ENCODE measurements at regions not wholly inside any gene's neighbourhood (a gene's known extent, or its start where the extent isn't known, plus 50 kb on each side); places are given as distances from the start of the nearest gene placed in this dataset.
A peak's percentile ranks its signal among the peaks of the same experiment; 100 is the strongest.

DNA sequence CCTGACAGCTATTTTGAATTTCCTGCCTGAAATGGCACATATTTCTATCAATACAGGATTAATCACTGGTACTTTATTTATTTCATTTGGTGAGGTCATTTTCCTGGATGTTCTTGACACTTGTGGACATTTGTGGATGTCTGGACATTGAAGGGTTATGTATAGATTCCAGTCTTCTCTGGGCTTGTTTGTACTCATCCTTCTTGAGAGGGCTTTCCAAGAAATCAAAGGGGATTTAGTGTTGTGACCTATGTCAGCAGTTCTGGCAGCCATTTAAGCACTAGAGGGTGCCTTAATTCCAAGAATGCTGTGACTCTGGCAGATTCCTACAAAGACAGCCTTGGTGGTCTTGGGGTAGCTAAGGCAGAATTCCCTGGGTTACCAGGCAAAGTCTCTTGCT, 259.7 kb downstream of the CSNK1G3 start:
- Histone ChIP-seq H3K36me3 (ENCODE audit: low read depth) (no peaks in the 10 kb centered on the region), H3K4me2 (ENCODE audit: unreplicated experiment) (no peak overlapping the region), H3K9me2 (ENCODE audit: insufficient read depth) (no peaks in the 10 kb centered on the region), H3K4me1 (ENCODE audit: insufficient read depth) (peaks cover 5% of the 10 kb centered on the region; the same call in 1 of the 2 replicates), H2AFZ (no peak overlapping the region), H3K4me3 (no peak overlapping the region), H3K9me3 (ENCODE audit: low read depth) (no peaks in the 10 kb centered on the region), H3K27ac (no peak overlapping the region), H3K27me3 (replicated peaks; ENCODE audit: insufficient read depth) (no peaks in the 10 kb centered on the region), H3K79me2 (ENCODE audit: insufficient read depth) (no peaks in the 10 kb centered on the region), H3F3A (ENCODE audit: insufficient read depth) (peaks cover 6% of the 10 kb centered on the region; the same call in 1 of the 2 replicates), H4K20me1 (ENCODE audit: insufficient read depth) (no peaks in the 10 kb centered on the region), H3K9ac (no peak overlapping the region)
- TF ChIP-seq EZH2 (IDR thresholded peaks at IDR 0.05; ENCODE audit: insufficient read depth, poor library complexity, severe bottlenecking): no peak
- no peak for TF ChIP-seq EZH2phosphoT487 (IDR thresholded peaks at IDR 0.05; ENCODE audit: insufficient read depth, low read depth)
- DNase-seq: no peak
- in situ Hi-C loops (cut with MboI): no loop called here

DNA sequence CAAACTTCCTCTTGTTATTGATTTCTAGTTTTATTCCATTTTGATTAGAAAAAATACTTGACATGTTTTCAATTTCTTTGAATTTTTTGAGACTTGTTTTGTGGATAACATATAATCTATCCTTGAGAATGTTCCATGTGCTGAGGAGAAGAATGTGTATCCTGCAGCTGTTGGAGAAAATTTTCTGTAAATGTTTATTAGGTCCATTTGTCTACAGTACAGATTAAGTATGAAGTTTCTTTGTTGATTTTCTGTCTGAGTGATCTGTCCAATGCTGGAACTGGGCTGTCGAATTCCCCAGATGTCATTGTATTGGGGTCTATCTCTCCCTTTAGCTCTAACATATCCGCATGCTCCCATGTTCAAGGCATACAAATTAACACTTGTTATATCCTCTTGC, 251.2 kb downstream of the CSNK1G3 start:
- no peak overlapping the region for H3K4me3 ChIP-seq
- in situ Hi-C loops (cut with MboI): no loop called here
- H4K20me1 ChIP-seq (ENCODE audit: insufficient read depth): no peaks in the 10 kb centered on the region
- WGBS, 2 experiments (ENCODE audit: low coverage in 1 of 2, low lambda C conversion rate in 2 of 2, missing lambda C conversion rate in 2 of 2): 92 to 96% methylated on average over 2 of the region's 2 CpGs
- no peaks in the 10 kb centered on the region for H3K4me1 ChIP-seq (ENCODE audit: insufficient read depth)
- H3K27ac ChIP-seq: no peak overlapping the region
- H3K9ac ChIP-seq: no peak overlapping the region
- no peaks in the 10 kb centered on the region for H3F3A ChIP-seq (ENCODE audit: insufficient read depth)
- H3K9me3 ChIP-seq (ENCODE audit: low read depth): peaks cover 9% of the 10 kb centered on the region
- H2AFZ ChIP-seq: no peak overlapping the region
- no peaks in the 10 kb centered on the region; the same call in 1 of the 2 replicates for H3K9me2 ChIP-seq (ENCODE audit: insufficient read depth)
- no peaks in the 10 kb centered on the region for H3K36me3 ChIP-seq (ENCODE audit: low read depth)
- H3K27me3 ChIP-seq (replicated peaks; ENCODE audit: insufficient read depth): no peaks in the 10 kb centered on the region
- TF ChIP-seq EZH2phosphoT487 (IDR thresholded peaks at IDR 0.05; ENCODE audit: insufficient read depth, low read depth) (no peak), EZH2 (IDR thresholded peaks at IDR 0.05; ENCODE audit: insufficient read depth, poor library complexity, severe bottlenecking) (no peak)
- no peak overlapping the region for H3K4me2 ChIP-seq (ENCODE audit: unreplicated experiment)
- DNase-seq: no peak
- no peaks in the 10 kb centered on the region for H3K79me2 ChIP-seq (ENCODE audit: insufficient read depth)

DNA sequence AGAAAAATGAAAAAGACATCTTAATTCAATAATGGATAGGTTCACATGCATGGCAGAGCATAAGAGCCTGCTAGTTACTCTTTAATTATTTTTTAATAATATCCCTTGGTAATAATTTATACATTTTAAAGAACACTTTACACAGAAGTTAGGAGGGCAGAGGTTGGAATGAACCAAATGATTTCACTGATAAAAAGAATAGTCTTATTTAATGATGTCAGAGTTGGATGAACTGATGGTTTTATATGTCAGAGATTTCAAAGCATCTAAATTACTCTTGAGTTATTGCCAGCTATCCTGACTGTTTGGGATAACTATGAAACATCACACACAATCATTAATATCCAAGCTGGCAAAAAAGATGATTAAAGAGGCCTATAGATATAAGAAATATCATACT, 244.8 kb downstream of the CSNK1G3 start:
- 0 out of 2 replicates have a peak overlapping the region, but pooled peaks have one; percentile 54 for H3K27ac ChIP-seq
- no peaks in the 10 kb centered on the region for H3K27me3 ChIP-seq (replicated peaks; ENCODE audit: insufficient read depth)
- H3K36me3 ChIP-seq (ENCODE audit: low read depth): no peaks in the 10 kb centered on the region
- in situ Hi-C loops (cut with MboI): no loop called here
- H3K9me2 ChIP-seq (ENCODE audit: insufficient read depth): no peaks in the 10 kb centered on the region; the same call in 1 of the 2 replicates
- DNase-seq: no peak
- peaks cover 9% of the 10 kb centered on the region for H3K9me3 ChIP-seq (ENCODE audit: low read depth)
- peaks cover 41% of the 10 kb centered on the region for H3F3A ChIP-seq (ENCODE audit: insufficient read depth)
- H3K4me2 ChIP-seq (ENCODE audit: unreplicated experiment): peak overlapping the region; percentile 50
- H3K9ac ChIP-seq: no peak overlapping the region
- H3K4me3 ChIP-seq: no peak overlapping the region; the same call in 1 of the 2 replicates
- no peaks in the 10 kb centered on the region for H3K79me2 ChIP-seq (ENCODE audit: insufficient read depth)
- TF ChIP-seq EZH2 (IDR thresholded peaks at IDR 0.05; ENCODE audit: insufficient read depth, poor library complexity, severe bottlenecking) (no peak), EZH2phosphoT487 (IDR thresholded peaks at IDR 0.05; ENCODE audit: insufficient read depth, low read depth) (no peak)
- no peaks in the 10 kb centered on the region for H4K20me1 ChIP-seq (ENCODE audit: insufficient read depth)
- no peak overlapping the region for H2AFZ ChIP-seq
- peaks cover 46% of the 10 kb centered on the region for H3K4me1 ChIP-seq (ENCODE audit: insufficient read depth)

DNA sequence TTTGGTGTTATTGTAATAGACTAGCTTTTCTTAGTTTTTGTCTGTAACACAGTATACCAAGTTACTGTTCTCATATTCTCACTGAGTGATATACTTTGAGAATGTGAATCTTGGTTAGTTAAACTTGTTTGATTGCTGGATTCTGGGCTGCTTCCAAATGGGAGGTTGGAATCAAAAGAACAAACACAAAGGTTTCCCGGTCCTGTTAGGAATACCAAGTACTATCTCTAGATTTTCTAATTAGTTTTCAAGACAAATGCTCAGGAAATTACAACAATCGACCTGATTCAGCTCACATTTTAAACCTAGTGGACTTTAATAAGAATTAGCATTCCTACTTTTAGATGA, 244.3 kb downstream of the CSNK1G3 start:
- peaks cover 9% of the 10 kb centered on the region for H3K9me3 ChIP-seq (ENCODE audit: low read depth)
- peak overlapping the region; percentile 50 for H3K4me2 ChIP-seq (ENCODE audit: unreplicated experiment)
- peaks cover 46% of the 10 kb centered on the region for H3K4me1 ChIP-seq (ENCODE audit: insufficient read depth)
- H3K36me3 ChIP-seq (ENCODE audit: low read depth): no peaks in the 10 kb centered on the region
- DNase-seq: no peak
- no peaks in the 10 kb centered on the region for H3K79me2 ChIP-seq (ENCODE audit: insufficient read depth)
- peak overlapping the region; percentile 25 for H3K4me3 ChIP-seq
- H3K9ac ChIP-seq: no peak overlapping the region
- H3F3A ChIP-seq (ENCODE audit: insufficient read depth): peaks cover 41% of the 10 kb centered on the region
- H3K27ac ChIP-seq: peak overlapping the region; percentile 54
- peak overlapping the region; percentile 68 for H2AFZ ChIP-seq
- H3K27me3 ChIP-seq (replicated peaks; ENCODE audit: insufficient read depth): no peaks in the 10 kb centered on the region
- H4K20me1 ChIP-seq (ENCODE audit: insufficient read depth): no peaks in the 10 kb centered on the region
- in situ Hi-C loops (cut with MboI): no loop called here
- 8 to 16% methylated on average over 2 of the region's 2 CpGs for WGBS, 2 experiments (ENCODE audit: low coverage in 1 of 2, low lambda C conversion rate in 2 of 2, missing lambda C conversion rate in 2 of 2)
- H3K9me2 ChIP-seq (ENCODE audit: insufficient read depth): no peaks in the 10 kb centered on the region; the same call in 1 of the 2 replicates
- TF ChIP-seq EZH2 (IDR thresholded peaks at IDR 0.05; ENCODE audit: insufficient read depth, poor library complexity, severe bottlenecking) (no peak), EZH2phosphoT487 (IDR thresholded peaks at IDR 0.05; ENCODE audit: insufficient read depth, low read depth) (no peak)
